ENCODE measurements at regions not wholly inside any gene's neighbourhood (a gene's known extent, or its start where the extent isn't known, plus 50 kb on each side); places are given as distances from the start of the nearest gene placed in this dataset.

GRCh38 chr1:235022341-235022980 lies 106.2 kb downstream of the TOMM20 start:
- no TSS peak for BruUV-seq (replicated peaks)
- ChIA-PET RAD21 (ENCODE audit: low non-redundant PET in 1 of 2, low total read pairs in 2 of 2, uncharacterized antibody in 2 of 2, unreplicated experiment in 2 of 2) (no interaction called here), POLR2A (interaction anchor here (1.3 kb wide), 1 partner anchor 11 kb away, joined by 3 read pairs; no protein-coding TSS in a partner anchor), CTCF (no interaction called here)
- Histone ChIP-seq H3K4me3 (replicated peaks in 1 of 2; ENCODE audit: low read depth in 1 of 2, low read length in 2 of 2) (no peak overlapping the region), H3K9me2 (ENCODE audit: insufficient read depth) (no peaks in the 10 kb centered on the region), H3K9me3 (ENCODE audit: control insufficient read depth in 1 of 2, insufficient read depth in 1 of 2, low read depth in 1 of 2, low read length in 2 of 2) (no peaks in the 10 kb centered on the region), H4K20me1 (ENCODE audit: insufficient read depth) (no peaks in the 10 kb centered on the region), H3K9ac (ENCODE audit: low read length) (no peak overlapping the region), H3K79me2 (ENCODE audit: insufficient read depth, low read length) (no peaks in the 10 kb centered on the region), H3K4me1 (ENCODE audit: control insufficient read depth in 1 of 2, insufficient read depth in 2 of 2, low read length in 2 of 2) (peaks cover 11 to 22% of the 10 kb centered on the region in 2 experiments), H3K36me3 (ENCODE audit: control insufficient read depth in 1 of 2, insufficient read depth in 2 of 2, low read length in 2 of 2) (no peaks in the 10 kb centered on the region), H3K4me2 (ENCODE audit: low read length) (no peak overlapping the region), H2AFZ (ENCODE audit: low read depth, low read length, poor library complexity, severe bottlenecking) (no peak overlapping the region), H3K27me3 (ENCODE audit: insufficient read depth, low read length) (no peaks in the 10 kb centered on the region), H3K27ac (ENCODE audit: low read depth, low read length) (no peak overlapping the region)
- intact Hi-C loops (cut with micrococcal nuclease): no loop called here
- ATAC-seq (no peak), DNase-seq (ENCODE audit: low read depth, low spot score) (no peak)
- no peak for TF ChIP-seq YY1 (IDR thresholded peaks at IDR 0.05; ENCODE audit: extremely low read depth, insufficient replicate concordance, low read depth, low read length)
- no peak for TF ChIP-seq ZBTB33 (IDR thresholded peaks at IDR 0.05; ENCODE audit: extremely low read depth, insufficient replicate concordance, low read length)
- TF ChIP-seq REST (IDR thresholded peaks at IDR 0.05; ENCODE audit: low read depth): no peak
- no peak for TF ChIP-seq CBX3 (IDR thresholded peaks at IDR 0.05; ENCODE audit: low read depth)
- no peak for TF ChIP-seq ZNF274 (IDR thresholded peaks at IDR 0.05; ENCODE audit: low read depth, low read length)
- no peak for TF ChIP-seq POLR2AphosphoS5 (IDR thresholded peaks at IDR 0.05; ENCODE audit: low read depth, low read length)
- no peak for TF ChIP-seq EGR1 (IDR thresholded peaks at IDR 0.05; ENCODE audit: low read depth)
